Endothelial cell of umbilical vein (primary cell): ENCODE measurements at regions not wholly inside any gene's neighbourhood (a gene's known extent, or its start where the extent isn't known, plus 50 kb on each side); places are given as distances from the start of the nearest gene placed in this dataset.

Experiments used
- BruUV-seq: library from RNA; stranded (reverse); fragments of 400-500 nt; replicated peaks from 2 replicates; lab custom pipeline; 2021; lab: Mats Ljungman, UMichigan
- CTCF ChIA-PET: fragments of 300-600, 350-600 bp; sonication (Branson Sonifier 250); formaldehyde crosslinking; loops from one replicate; lab custom pipeline; 2021; ENCODE audit warnings: antibody characterized with exemption, inconsistent platforms; lab: Charles Lee
- POLR2A ChIA-PET: fragments of 300-600, 350-600 bp; sonication (Branson Sonifier 250); formaldehyde crosslinking; loops from one replicate; lab custom pipeline; 2021; ENCODE audit warnings: antibody characterized with exemption, inconsistent platforms; lab: Charles Lee
- DNase-seq: peaks from one replicate; pipeline ENCODE4 v3.0.0-alpha.2; 2011; ENCODE audit warnings: low read depth, low spot score
- FAIRE-seq: peaks from 2 replicates; lab custom pipeline; 2011; peaks lifted over from hg19 to GRCh38; lab: Jason Lieb, UNC
- H2AFZ ChIP-seq: 2 replicates; pipeline ENCODE4 v1.6.0; 2012; ENCODE audit warnings: low read depth, low read length, control low read depth, inconsistent platforms
- H3K27ac ChIP-seq: 2 replicates; pipeline ENCODE4 v1.5.1; 2011; ENCODE audit warnings: low read depth, mild to moderate bottlenecking, control low read depth, low read length, moderate library complexity; ENCODE audit not compliant: insufficient read depth
- H3K27me3 ChIP-seq, 2 experiments: 2 replicates each; pipeline versions ENCODE4 v1.6.0 to v1.6.1; 2011; ENCODE audit warnings: low read length in 2 of 2, mixed read lengths in 1 of 2; ENCODE audit not compliant: control insufficient read depth in 2 of 2, insufficient read depth in 2 of 2
- H3K36me3 ChIP-seq, 2 experiments: 2 replicates in 1 of 2; 3 replicates in 1 of 2; pipeline ENCODE4 v1.5.1; 2011; ENCODE audit warnings: low read length in 2 of 2, mild to moderate bottlenecking in 1 of 2, moderate library complexity in 1 of 2; ENCODE audit not compliant: control insufficient read depth in 2 of 2, insufficient read depth in 2 of 2; ENCODE audit errors: extremely low read depth in 1 of 2
- H3K4me1 ChIP-seq: 3 replicates; pipeline ENCODE4 v1.5.1; 2011; ENCODE audit warnings: mild to moderate bottlenecking, low read length; ENCODE audit not compliant: control insufficient read depth, insufficient read depth; ENCODE audit errors: extremely low read depth
- H3K4me2 ChIP-seq: 2 replicates; pipeline ENCODE4 v1.6.1; 2011; ENCODE audit warnings: low read length, control low read depth, mixed read lengths; ENCODE audit not compliant: insufficient read depth
- H3K4me3 ChIP-seq, 3 experiments: fragments of 200-600 bp in 1 of 3; sonication (generic), shearing (Covaris generic) in 1 of 3; replicated peaks in 1 of 3; 2 replicates each; pipeline ENCODE4 v1.5.1; 2011 to 2016; ENCODE audit warnings: control low read depth in 3 of 3, low read length in 3 of 3, mild to moderate bottlenecking in 2 of 3, inconsistent platforms in 1 of 3, low read depth in 1 of 3, moderate library complexity in 1 of 3; ENCODE audit not compliant: insufficient read depth in 1 of 3
- H3K79me2 ChIP-seq: 2 replicates; pipeline ENCODE4 v1.6.0; 2012; ENCODE audit warnings: low read length, inconsistent platforms; ENCODE audit not compliant: control insufficient read depth, insufficient read depth
- H3K9ac ChIP-seq: replicated peaks from 2 replicates; pipeline ENCODE3; 2011; ENCODE audit warnings: low read length, control low read depth; ENCODE audit not compliant: insufficient read depth; ENCODE audit errors: extremely low read depth
- H3K9me1 ChIP-seq: replicated peaks from 3 replicates; pipeline ENCODE4 v1.6.0; 2011; ENCODE audit warnings: mild to moderate bottlenecking, low read length; ENCODE audit not compliant: control insufficient read depth, insufficient read depth; ENCODE audit errors: extremely low read depth
- H3K9me3 ChIP-seq: replicated peaks from 2 replicates; pipeline ENCODE4 v1.5.1; 2012; ENCODE audit warnings: low read length, inconsistent platforms; ENCODE audit not compliant: control insufficient read depth, insufficient read depth
- H4K20me1 ChIP-seq: replicated peaks from 2 replicates; pipeline ENCODE3; 2011; ENCODE audit warnings: mild to moderate bottlenecking, low read length; ENCODE audit not compliant: control insufficient read depth, insufficient read depth; ENCODE audit errors: extremely low read depth
- CTCF ChIP-seq, 2 donors: IDR thresholded peaks; 1 replicate in 1 of 2; 2 replicates in 1 of 2; pipeline ENCODE4 v1.5.1; 2011; ENCODE audit warnings: low read length in 2 of 2, mild to moderate bottlenecking in 2 of 2, moderate library complexity in 2 of 2, control low read depth in 1 of 2, inconsistent platforms in 1 of 2, low read depth in 1 of 2; ENCODE audit not compliant: insufficient read depth in 1 of 2; ENCODE audit errors: extremely low read depth in 1 of 2
- EZH2 ChIP-seq: IDR thresholded peaks from 2 replicates; pipeline ENCODE4 v1.6.1; 2012; ENCODE audit warnings: borderline replicate concordance, low read depth, mild to moderate bottlenecking, moderate library complexity, low read length, inconsistent platforms; ENCODE audit not compliant: severe bottlenecking
- FOS ChIP-seq: IDR thresholded peaks from 2 replicates; pipeline ENCODE4 v1.6.1; 2011; ENCODE audit warnings: mild to moderate bottlenecking, low read length, moderate library complexity, borderline replicate concordance; ENCODE audit not compliant: insufficient read depth
- GATA2 ChIP-seq: IDR thresholded peaks from 2 replicates; pipeline ENCODE4 v1.7.0; 2011; ENCODE audit warnings: low read depth, mild to moderate bottlenecking, moderate library complexity, mixed read lengths, low read length; ENCODE audit not compliant: insufficient read length, insufficient read depth
- JUN ChIP-seq: IDR thresholded peaks from 2 replicates; pipeline ENCODE4 v1.6.1; 2011; ENCODE audit warnings: borderline replicate concordance, low read depth; ENCODE audit not compliant: insufficient read length, insufficient read depth
- MAX ChIP-seq: IDR thresholded peaks from 2 replicates; pipeline ENCODE4 v1.6.1; 2011; ENCODE audit not compliant: insufficient read depth, insufficient read length
- MYC ChIP-seq: IDR thresholded peaks from one replicate; pipeline ENCODE4 v1.6.1; 2011; ENCODE audit warnings: mild to moderate bottlenecking, low read depth, low read length
- POLR2A ChIP-seq: IDR thresholded peaks from 2 replicates; pipeline ENCODE4 v1.6.1; 2012; ENCODE audit warnings: low read depth, mild to moderate bottlenecking, control low read depth, low read length
- POLR2AphosphoS5 ChIP-seq: IDR thresholded peaks from 2 replicates; pipeline ENCODE4 v1.6.1; 2012; ENCODE audit warnings: low read depth, mild to moderate bottlenecking, control low read depth, low read length, moderate library complexity; ENCODE audit not compliant: insufficient read depth
- dilution Hi-C: fragments of 300-500 bp; cut with MboI; formaldehyde crosslinking; loops from one replicate; pipeline ENCODE4 v1.15.0; 2019; ENCODE audit warnings: low sequenced_read_pairs; ENCODE audit not compliant: extremely low pct_ligation_motif_present
- intact Hi-C: fragments of 100-400 bp; cut with micrococcal nuclease; formaldehyde crosslinking; loops from one replicate; pipeline ENCODE4 v1.10.0; 2022

DNA sequence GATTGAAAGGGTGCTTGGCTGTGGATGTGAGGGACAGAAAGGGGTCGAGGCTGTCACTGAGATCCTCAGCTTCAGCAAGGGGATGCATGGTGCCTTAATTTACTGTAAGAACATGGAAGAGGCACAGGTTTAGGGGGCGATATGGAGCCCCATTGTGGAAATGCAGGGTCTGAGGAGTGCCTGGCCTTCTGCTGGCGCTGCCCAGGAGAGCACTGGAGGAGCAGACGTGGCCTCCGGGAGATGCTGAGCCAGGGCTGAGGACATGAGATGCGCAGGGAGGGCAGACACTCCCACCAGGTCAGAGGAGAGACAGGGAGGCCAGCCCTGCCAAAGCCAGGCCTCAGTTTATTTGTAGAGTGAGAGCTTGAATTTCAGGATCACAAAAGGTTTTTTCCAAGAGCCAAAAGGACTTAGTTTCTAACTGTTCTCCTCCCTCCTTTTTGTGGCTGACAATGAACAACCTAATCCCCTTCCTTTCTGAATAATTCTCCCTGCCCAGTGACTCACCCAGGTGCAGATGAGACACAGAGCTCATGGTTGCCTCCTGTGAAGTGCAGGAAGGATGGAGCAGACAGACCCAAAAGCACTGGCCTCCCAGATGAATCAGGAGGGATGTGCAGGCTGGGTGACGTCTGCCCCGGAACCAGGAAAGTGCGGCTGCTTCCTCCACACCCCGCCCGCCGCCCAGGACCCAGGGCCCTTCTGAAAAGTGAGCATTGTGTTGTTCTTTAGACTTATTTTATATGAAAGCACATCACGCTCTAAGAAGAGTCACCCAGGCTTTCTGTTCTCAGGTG is 73.0 kb upstream of the TMPRSS2 start:
- FAIRE-seq (no peak), DNase-seq (no peak)
- no peaks in the 10 kb centered on the region for H3K36me3 ChIP-seq
- no TSS peak for BruUV-seq
- no peak overlapping the region for H3K9ac ChIP-seq
- dilution Hi-C loops: no loop called here
- no peaks in the 10 kb centered on the region for H3K9me1 ChIP-seq
- H2AFZ ChIP-seq: no peak overlapping the region
- ChIA-PET POLR2A (no interaction called here), CTCF (no interaction called here)
- no peak overlapping the region for H3K27ac ChIP-seq
- no peak overlapping the region for H3K4me3 ChIP-seq
- no peaks in the 10 kb centered on the region for H3K9me3 ChIP-seq
- TF ChIP-seq EZH2 (no peak), CTCF (IDR thresholded peaks at IDR 0.05; ENCODE audit: extremely low read depth in 1 of 2, insufficient read depth in 1 of 2, low read depth in 1 of 2, low read length in 2 of 2) (no peak), POLR2AphosphoS5 (no peak), FOS (no peak), GATA2 (no peak), POLR2A (no peak), MYC (no peak), MAX (no peak), JUN (no peak)
- no peaks in the 10 kb centered on the region for H4K20me1 ChIP-seq
- H3K79me2 ChIP-seq: no peaks in the 10 kb centered on the region
- no peaks in the 10 kb centered on the region for H3K4me1 ChIP-seq
- intact Hi-C loops: no loop called here
- H3K4me2 ChIP-seq: no peak overlapping the region
- no peaks in the 10 kb centered on the region for H3K27me3 ChIP-seq
